ENCODE measurements at regions not wholly inside any gene's neighbourhood (a gene's known extent, or its start where the extent isn't known, plus 50 kb on each side); places are given as distances from the start of the nearest gene placed in this dataset.

- H3K27ac ChIP-seq, result peak overlapping the region in 1 of 10 donors; percentile 21
- no peaks in the 10 kb centered on the region for H3K36me3 ChIP-seq
- TF ChIP-seq CTCF (IDR thresholded peaks at IDR 0.05), result no peak
- H3K9me3 ChIP-seq, result no peaks in the 10 kb centered on the region
- peaks cover 0 to 7% (median 0%) of the 10 kb centered on the region in 7 donors for H3K27me3 ChIP-seq
- DNase-seq, result no peak
- H3K4me1 ChIP-seq, result peaks cover 0 to 11% (median 3%) of the 10 kb centered on the region in 9 donors
- no peak overlapping the region for H3K4me3 ChIP-seq
- intact Hi-C loops (cut with DNase I), result no loop called here
- WGBS, 2 donors, result 35 to 51% methylated on average over 3 of the region's 3 CpGs
- no peak for ATAC-seq
These were observed 70.6 kb upstream of the E2F3 start for GRCh38 chr6:20331042-20331441.

GRCh38 chr6:20331625-20332024 lies 70.1 kb upstream of the E2F3 start:
- intact Hi-C loops (cut with DNase I), result no loop called here
- Histone ChIP-seq H3K27me3 (peaks cover 0 to 7% (median 0%) of the 10 kb centered on the region in 7 donors), H3K4me3 (no peak overlapping the region), H3K27ac (peak overlapping the region in 1 of 10 donors; percentile 21), H3K4me1 (peaks cover 0 to 8% (median 3%) of the 10 kb centered on the region in 9 donors), H3K36me3 (no peaks in the 10 kb centered on the region), H3K9me3 (no peaks in the 10 kb centered on the region)
- DNase-seq (no peak), ATAC-seq (peak in 3 of 8 donors; percentile 53 to 68 (median 53))
- no peak for TF ChIP-seq CTCF (IDR thresholded peaks at IDR 0.05)
- WGBS, 2 donors, result 55 to 57% methylated on average over 5 of the region's 5 CpGs

GRCh38 chr6:20332441-20333006 lies 69.2 kb upstream of the E2F3 start:
- peaks cover 0 to 7% (median 0%) of the 10 kb centered on the region in 7 donors for H3K27me3 ChIP-seq
- H3K4me3 ChIP-seq, result no peak overlapping the region
- no peaks in the 10 kb centered on the region for H3K9me3 ChIP-seq
- 38 to 70% methylated on average over 1 of the region's 1 CpG for WGBS, 2 donors
- no peak overlapping the region for H3K27ac ChIP-seq
- intact Hi-C loops (cut with DNase I), result no loop called here
- no peaks in the 10 kb centered on the region for H3K36me3 ChIP-seq
- peaks cover 0 to 8% (median 3%) of the 10 kb centered on the region in 9 donors for H3K4me1 ChIP-seq
- no peak for TF ChIP-seq CTCF (IDR thresholded peaks at IDR 0.05)
- peak in 2 of 8 donors; percentile 41 to 60 for ATAC-seq
- DNase-seq, result no peak

- peaks cover 0 to 8% (median 3%) of the 10 kb centered on the region in 9 donors for H3K4me1 ChIP-seq
- intact Hi-C loops (cut with DNase I), result no loop called here
- ATAC-seq, result peak in 6 of 8 donors; percentile 51 to 62 (median 58)
- no peaks in the 10 kb centered on the region for H3K9me3 ChIP-seq
- 40 to 51% methylated on average over 9 of the region's 9 CpGs for WGBS, 2 donors
- H3K36me3 ChIP-seq, result no peaks in the 10 kb centered on the region
- H3K27me3 ChIP-seq, result peaks cover 0 to 7% (median 0%) of the 10 kb centered on the region in 7 donors
- no peak for DNase-seq
- TF ChIP-seq CTCF (IDR thresholded peaks at IDR 0.05), result no peak
- peak overlapping the region in 7 of 10 donors; percentile 4 to 69 (median 36) for H3K27ac ChIP-seq
- peak overlapping the region in 8 of 10 donors; percentile 15 to 46 (median 28) for H3K4me3 ChIP-seq
These were observed 67.9 kb upstream of the E2F3 start for GRCh38 chr6:20333721-20334269.
